BE2C (cell line): ENCODE measurements at regions not wholly inside any gene's neighbourhood (a gene's known extent, or its start where the extent isn't known, plus 50 kb on each side); places are given as distances from the start of the nearest gene placed in this dataset.

Experiments used
- DNase-seq: peaks from one replicate; pipeline ENCODE4 v3.0.0-alpha.2; 2020
- H3K27me3 ChIP-seq: fragments of 250-450 bp; sonication (Bioruptor Pico); 2 replicates; pipeline ENCODE4 v1.5.1; 2020; ENCODE audit warnings: mild to moderate bottlenecking
- H3K36me3 ChIP-seq: fragments of 250-450 bp; sonication (Bioruptor Pico); 2 replicates; pipeline ENCODE4 v1.5.1; 2020; ENCODE audit warnings: mild to moderate bottlenecking
- H3K4me1 ChIP-seq: fragments of 250-450 bp; sonication (Bioruptor Pico); 2 replicates; pipeline ENCODE4 v1.5.1; 2020
- H3K4me3 ChIP-seq: 2 replicates; pipeline ENCODE4 v1.5.1; 2011; ENCODE audit warnings: low read depth, low read length
- H3K9me3 ChIP-seq: fragments of 250-450 bp; sonication (Bioruptor Pico); 2 replicates; pipeline ENCODE4 v1.5.1; 2020
- CTCF ChIP-seq: IDR thresholded peaks from 2 replicates; pipeline ENCODE4 v1.5.1; 2012; ENCODE audit warnings: mild to moderate bottlenecking, low read depth, low read length

- peak; percentile 87 for TF ChIP-seq CTCF
- peak; percentile 34 for DNase-seq
- H3K27me3 ChIP-seq = peaks cover 19% of the 10 kb centered on the region
- H3K4me1 ChIP-seq = no peaks in the 10 kb centered on the region
- no peaks in the 10 kb centered on the region for H3K36me3 ChIP-seq
- no peak overlapping the region for H3K4me3 ChIP-seq
- no peaks in the 10 kb centered on the region for H3K9me3 ChIP-seq
Observed at GRCh38 chr2:18378020-18378653, 182.3 kb downstream of the RDH14 start.

GRCh38 chr2:18376936-18377335 lies 183.5 kb downstream of the RDH14 start:
- no peak for TF ChIP-seq CTCF
- no peaks in the 10 kb centered on the region for H3K4me1 ChIP-seq
- no peak for DNase-seq

GRCh38 chr2:18373664-18374063 lies 186.8 kb downstream of the RDH14 start:
- Histone ChIP-seq H3K4me3 (no peak overlapping the region), H3K9me3 (no peaks in the 10 kb centered on the region), H3K36me3 (no peaks in the 10 kb centered on the region), H3K4me1 (no peaks in the 10 kb centered on the region), H3K27me3 (peaks cover 4% of the 10 kb centered on the region; the same call in 1 of the 2 replicates)
- no peak for TF ChIP-seq CTCF
- DNase-seq = no peak

More at GRCh38 chr2:18376936-18377335, 183.5 kb downstream of the RDH14 start:
- peaks cover 9% of the 10 kb centered on the region for H3K27me3 ChIP-seq
- H3K9me3 ChIP-seq = no peaks in the 10 kb centered on the region
- H3K36me3 ChIP-seq = no peaks in the 10 kb centered on the region
- H3K4me3 ChIP-seq = no peak overlapping the region

- Histone ChIP-seq H3K27me3 (peaks cover 4% of the 10 kb centered on the region; the same call in 1 of the 2 replicates), H3K4me1 (no peaks in the 10 kb centered on the region), H3K4me3 (no peak overlapping the region), H3K36me3 (no peaks in the 10 kb centered on the region), H3K9me3 (no peaks in the 10 kb centered on the region)
- DNase-seq = no peak
- no peak for TF ChIP-seq CTCF
Observed at GRCh38 chr2:18373081-18373480, 187.4 kb downstream of the RDH14 start.

- H3K27me3 ChIP-seq = peaks cover 4% of the 10 kb centered on the region; the same call in 1 of the 2 replicates
- no peaks in the 10 kb centered on the region for H3K9me3 ChIP-seq
- no peaks in the 10 kb centered on the region for H3K4me1 ChIP-seq
- no peaks in the 10 kb centered on the region for H3K36me3 ChIP-seq
- no peak for TF ChIP-seq CTCF
- no peak overlapping the region for H3K4me3 ChIP-seq
- no peak for DNase-seq
Observed at GRCh38 chr2:18372641-18373040, 187.8 kb downstream of the RDH14 start.

- Histone ChIP-seq H3K27me3 (peaks cover 4% of the 10 kb centered on the region; the same call in 1 of the 2 replicates), H3K36me3 (no peaks in the 10 kb centered on the region), H3K4me1 (no peaks in the 10 kb centered on the region), H3K4me3 (no peak overlapping the region), H3K9me3 (no peaks in the 10 kb centered on the region)
- DNase-seq = no peak
- TF ChIP-seq CTCF = no peak
Observed at GRCh38 chr2:18369760-18370159, 190.7 kb downstream of the RDH14 start.
